ENCODE measurements at regions not wholly inside any gene's neighbourhood (a gene's known extent, or its start where the extent isn't known, plus 50 kb on each side); places are given as distances from the start of the nearest gene placed in this dataset.

- TF ChIP-seq USF1 (IDR thresholded peaks at IDR 0.05), result no peak
- TF ChIP-seq YY1 (IDR thresholded peaks at IDR 0.05; ENCODE audit: low read depth), result no peak
- no peak for TF ChIP-seq REST (IDR thresholded peaks at IDR 0.05; ENCODE audit: low read depth)
- no peak for TF ChIP-seq TEAD4 (IDR thresholded peaks at IDR 0.05)
- no peak for TF ChIP-seq NFIC (IDR thresholded peaks at IDR 0.05)
- TF ChIP-seq TAF1 (IDR thresholded peaks at IDR 0.05; ENCODE audit: low read depth), result no peak
- no peak for TF ChIP-seq ZBTB7A (IDR thresholded peaks at IDR 0.05; ENCODE audit: low read depth)
Measured at GRCh38 chr18:67134911-67135310, 381.6 kb downstream of the DSEL start.

- no peak for TF ChIP-seq EP300 (IDR thresholded peaks at IDR 0.05; ENCODE audit: borderline replicate concordance)
- TF ChIP-seq TAF1 (IDR thresholded peaks at IDR 0.05; ENCODE audit: low read depth), result no peak
- TF ChIP-seq CREB1 (IDR thresholded peaks at IDR 0.05; ENCODE audit: low read depth), result no peak
- TF ChIP-seq ZBTB7A (IDR thresholded peaks at IDR 0.05; ENCODE audit: low read depth), result no peak
- no peak for TF ChIP-seq REST (IDR thresholded peaks at IDR 0.05; ENCODE audit: low read depth)
- TF ChIP-seq YY1 (IDR thresholded peaks at IDR 0.05; ENCODE audit: low read depth), result no peak
- TF ChIP-seq EGR1 (IDR thresholded peaks at IDR 0.05), result no peak
- TF ChIP-seq USF1 (IDR thresholded peaks at IDR 0.05), result no peak
Measured at GRCh38 chr18:67133669-67134068, 382.9 kb downstream of the DSEL start.

- TF ChIP-seq USF1 (IDR thresholded peaks at IDR 0.05), result no peak
- no peak for TF ChIP-seq TAF1 (IDR thresholded peaks at IDR 0.05; ENCODE audit: low read depth)
Measured at GRCh38 chr18:67132919-67133318, 383.6 kb downstream of the DSEL start.

- TF ChIP-seq CREB1 (IDR thresholded peaks at IDR 0.05; ENCODE audit: low read depth) (no peak), REST (IDR thresholded peaks at IDR 0.05; ENCODE audit: low read depth) (no peak), CEBPB (IDR thresholded peaks at IDR 0.05) (no peak), EGR1 (IDR thresholded peaks at IDR 0.05) (no peak), RAD21 (IDR thresholded peaks at IDR 0.05; ENCODE audit: low read depth) (no peak), EP300 (IDR thresholded peaks at IDR 0.05; ENCODE audit: borderline replicate concordance) (no peak), YY1 (IDR thresholded peaks at IDR 0.05; ENCODE audit: low read depth) (no peak), ZBTB7A (IDR thresholded peaks at IDR 0.05; ENCODE audit: low read depth) (no peak), TCF12 (IDR thresholded peaks at IDR 0.05; ENCODE audit: low read depth) (no peak), TEAD4 (IDR thresholded peaks at IDR 0.05) (no peak), NFIC (IDR thresholded peaks at IDR 0.05) (no peak), FOXM1 (IDR thresholded peaks at IDR 0.05; ENCODE audit: borderline replicate concordance, low read depth) (no peak), MAX (IDR thresholded peaks at IDR 0.05) (no peak)
Measured at GRCh38 chr18:67131498-67131897, 385.0 kb downstream of the DSEL start.

GRCh38 chr18:67123901-67124300 lies 392.6 kb downstream of the DSEL start:
- TF ChIP-seq YY1 (IDR thresholded peaks at IDR 0.05; ENCODE audit: low read depth) (no peak), TCF12 (IDR thresholded peaks at IDR 0.05; ENCODE audit: low read depth) (no peak)
